SK-N-SH (cell line): ENCODE measurements at regions not wholly inside any gene's neighbourhood (a gene's known extent, or its start where the extent isn't known, plus 50 kb on each side); places are given as distances from the start of the nearest gene placed in this dataset.

ENCODE experiments used
- CTCF ChIA-PET: fragments of 300-600, 350-600 bp; formaldehyde crosslinking; extraction: SDS; loops from one replicate; lab custom pipeline; 2021; lab: Yijun Ruan, JAX
- POLR2A ChIA-PET: fragments of 350-600 bp; sonication (Branson Sonifier 250); formaldehyde crosslinking; extraction: SDS; loops from one replicate; lab custom pipeline; 2020; ENCODE audit warnings: antibody characterized with exemption, inconsistent platforms; lab: Yijun Ruan, JAX
- DNase-seq: peaks from one replicate; pipeline ENCODE4 v3.0.0; 2012
- H2AFZ ChIP-seq: fragments of 200-600 bp; sonication (generic); 2 replicates; pipeline ENCODE4 v1.8.1; 2016; ENCODE audit warnings: antibody characterized with exemption, mild to moderate bottlenecking, low read depth
- H3F3A ChIP-seq: fragments of 200-600 bp; sonication (generic); replicated peaks from 2 replicates; pipeline ENCODE3; 2016; ENCODE audit warnings: antibody characterized with exemption, mild to moderate bottlenecking; ENCODE audit not compliant: insufficient read depth
- H3K27ac ChIP-seq, 2 experiments: fragments of 200-500 bp in 1 of 2; fragments of 200-600 bp in 1 of 2; sonication (Bioruptor generic) in 1 of 2; sonication (generic), shearing (Covaris generic) in 1 of 2; 2 replicates each; pipeline versions ENCODE4 v1.5.1 to v1.6.1; 2014 to 2016; ENCODE audit warnings: low read depth in 2 of 2, inconsistent platforms in 1 of 2, low read length in 1 of 2, mild to moderate bottlenecking in 1 of 2, mixed read lengths in 1 of 2
- H3K27me3 ChIP-seq: fragments of 200-600 bp; sonication (generic), shearing (Covaris generic); 2 replicates; pipeline ENCODE4 v1.6.1; 2016; ENCODE audit warnings: mixed run types; ENCODE audit not compliant: insufficient read depth
- H3K36me3 ChIP-seq, 2 experiments: fragments of 200-500 bp in 1 of 2; fragments of 200-600 bp in 1 of 2; sonication (Bioruptor generic) in 1 of 2; sonication (generic) in 1 of 2; replicated peaks in 1 of 2; 2 replicates each; pipeline versions ENCODE3 to v1.5.1; 2014 to 2016; ENCODE audit warnings: low read length in 1 of 2, mild to moderate bottlenecking in 1 of 2; ENCODE audit not compliant: insufficient read depth in 2 of 2, control insufficient read depth in 1 of 2
- H3K4me1 ChIP-seq, 2 experiments: fragments of 200-500 bp in 1 of 2; fragments of 200-600 bp in 1 of 2; sonication (Bioruptor generic) in 1 of 2; sonication (generic), shearing (Covaris generic) in 1 of 2; 2 replicates each; pipeline versions ENCODE4 v1.5.1 to v1.6.1; 2014 to 2016; ENCODE audit warnings: low read depth in 1 of 2, low read length in 1 of 2, mixed run types in 1 of 2; ENCODE audit not compliant: insufficient read depth in 2 of 2, control insufficient read depth in 1 of 2
- H3K4me2 ChIP-seq: fragments of 200-600 bp; sonication (generic), shearing (Covaris generic); 2 replicates; pipeline ENCODE4 v1.6.1; 2017; ENCODE audit warnings: mixed run types
- H3K4me3 ChIP-seq, 2 experiments: fragments of 200-500 bp in 1 of 2; fragments of 200-600 bp in 1 of 2; sonication (Bioruptor generic) in 1 of 2; sonication (generic), shearing (Covaris generic) in 1 of 2; 2 replicates each; pipeline versions ENCODE4 v1.5.1 to v1.8.1; 2014 to 2016; ENCODE audit warnings: low read depth in 2 of 2, inconsistent platforms in 1 of 2, low read length in 1 of 2, mild to moderate bottlenecking in 1 of 2, mixed read lengths in 1 of 2, moderate library complexity in 1 of 2
- H3K79me2 ChIP-seq: fragments of 200-600 bp; sonication (generic); 2 replicates; pipeline ENCODE4 v1.8.1; 2017; ENCODE audit warnings: mild to moderate bottlenecking; ENCODE audit not compliant: insufficient read depth
- H3K9ac ChIP-seq: fragments of 200-600 bp; sonication (generic); 2 replicates; pipeline ENCODE4 v1.6.1; 2017; ENCODE audit warnings: mixed run types
- H3K9me2 ChIP-seq: fragments of 200-600 bp; sonication (generic); 2 replicates; pipeline ENCODE4 v1.6.1; 2017; ENCODE audit warnings: mixed run types
- H3K9me3 ChIP-seq: fragments of 200-600 bp; sonication (generic); 2 replicates; pipeline ENCODE4 v1.6.1; 2017; ENCODE audit warnings: mixed run types, mild to moderate bottlenecking, moderate library complexity
- H4K20me1 ChIP-seq: fragments of 200-600 bp; sonication (generic); 2 replicates; pipeline ENCODE4 v1.6.1; 2017; ENCODE audit warnings: mild to moderate bottlenecking, mixed run types; ENCODE audit not compliant: insufficient read depth
- CHD2 ChIP-seq: fragments of 150-350 bp; IDR thresholded peaks from 2 replicates; pipeline ENCODE4 v1.6.1; 2018; ENCODE audit warnings: low read length; ENCODE audit not compliant: partially characterized antibody
- EZH2phosphoT487 ChIP-seq: fragments of 200-600 bp; sonication (generic); IDR thresholded peaks from 2 replicates; pipeline ENCODE4 v1.6.1; 2017; ENCODE audit warnings: low read depth, mixed run types, mild to moderate bottlenecking, antibody characterized with exemption, moderate library complexity, borderline replicate concordance
- FOSL2 ChIP-seq: IDR thresholded peaks from 2 replicates; pipeline ENCODE4 v1.4.0; 2012; ENCODE audit warnings: low read depth, mild to moderate bottlenecking, moderate library complexity, borderline replicate concordance
- FOXJ3 ChIP-seq: sonication (generic); formaldehyde crosslinking; IDR thresholded peaks from 2 replicates; pipeline ENCODE4 v1.5.1; 2020; ENCODE audit warnings: mild to moderate bottlenecking, missing genetic modification reagents
- FOXM1 ChIP-seq: IDR thresholded peaks from 2 replicates; pipeline ENCODE4 v1.4.0; 2012; ENCODE audit warnings: low read depth, mild to moderate bottlenecking
- JUND ChIP-seq: IDR thresholded peaks from 2 replicates; pipeline ENCODE4 v1.4.0; 2012
- MEF2A ChIP-seq: IDR thresholded peaks from 2 replicates; pipeline ENCODE4 v1.4.0; 2012; ENCODE audit warnings: low read depth, borderline replicate concordance
- MXI1 ChIP-seq: IDR thresholded peaks from 2 replicates; pipeline ENCODE4 v1.6.1; 2012; ENCODE audit warnings: mild to moderate bottlenecking, low read depth, low read length, improper control_type of control experiment
- NFIC ChIP-seq: IDR thresholded peaks from 2 replicates; pipeline ENCODE4 v1.4.0; 2012; ENCODE audit warnings: borderline replicate concordance
- NRF1 ChIP-seq: IDR thresholded peaks from 2 replicates; pipeline ENCODE4 v1.6.1; 2012; ENCODE audit warnings: low read depth, mild to moderate bottlenecking, low read length
- RAD21 ChIP-seq: IDR thresholded peaks from 2 replicates; pipeline ENCODE4 v1.6.1; 2012; ENCODE audit warnings: mild to moderate bottlenecking, low read length
- RCOR1 ChIP-seq: fragments of 150-350 bp; IDR thresholded peaks from 2 replicates; pipeline ENCODE4 v1.6.1; 2017; ENCODE audit warnings: antibody characterized with exemption, low read length
- RXRA ChIP-seq: IDR thresholded peaks from 2 replicates; pipeline ENCODE4 v1.4.0; 2012; ENCODE audit warnings: low read depth, mild to moderate bottlenecking, borderline replicate concordance
- SMC3 ChIP-seq: IDR thresholded peaks from 2 replicates; pipeline ENCODE4 v1.6.1; 2012; ENCODE audit warnings: low read depth, low read length, improper control_type of control experiment
- TAF1 ChIP-seq: IDR thresholded peaks from 2 replicates; pipeline ENCODE4 v1.6.1; 2012; ENCODE audit warnings: low read depth, mild to moderate bottlenecking, low read length, moderate library complexity, borderline replicate concordance
- TEAD4 ChIP-seq: IDR thresholded peaks from 2 replicates; pipeline ENCODE4 v1.4.0; 2012; ENCODE audit warnings: mild to moderate bottlenecking, borderline replicate concordance; ENCODE audit not compliant: insufficient read depth
- YY1 ChIP-seq: IDR thresholded peaks from 2 replicates; pipeline ENCODE4 v1.4.0; 2012; ENCODE audit warnings: low read depth, mild to moderate bottlenecking
- WGBS: methylation state at CpG from one replicate; pipeline ENCODE4 v1.1.6; 2017; ENCODE audit warnings: low lambda C conversion rate; 5-methylcytosine and 5-hydroxymethylcytosine counted together
- TF ChIP-seq, protein P1 (sequence below): IDR thresholded peaks from 2 replicates; pipeline ENCODE4 v1.6.1; 2012; ENCODE audit warnings: mild to moderate bottlenecking, low read depth, low read length, moderate library complexity
- TF ChIP-seq, protein P2 (sequence below): fragments of 150-350 bp; IDR thresholded peaks from 2 replicates; pipeline ENCODE4 v1.6.1; 2016; ENCODE audit warnings: mild to moderate bottlenecking, low read depth, low read length
- TF ChIP-seq, protein P3 (sequence below): fragments of 200-600 bp; sonication (generic); IDR thresholded peaks from 2 replicates; pipeline ENCODE4 v1.6.1; 2017; ENCODE audit warnings: antibody characterized with exemption, mild to moderate bottlenecking, moderate library complexity
- TF ChIP-seq, protein P4 (sequence below): fragments of 150-350 bp; IDR thresholded peaks from 2 replicates; pipeline ENCODE4 v1.6.1; 2017; ENCODE audit warnings: antibody characterized with exemption, low read length, low read depth, borderline replicate concordance
- TF ChIP-seq, protein P5 (sequence below): IDR thresholded peaks from 2 replicates; pipeline ENCODE4; 2012

DNA sequence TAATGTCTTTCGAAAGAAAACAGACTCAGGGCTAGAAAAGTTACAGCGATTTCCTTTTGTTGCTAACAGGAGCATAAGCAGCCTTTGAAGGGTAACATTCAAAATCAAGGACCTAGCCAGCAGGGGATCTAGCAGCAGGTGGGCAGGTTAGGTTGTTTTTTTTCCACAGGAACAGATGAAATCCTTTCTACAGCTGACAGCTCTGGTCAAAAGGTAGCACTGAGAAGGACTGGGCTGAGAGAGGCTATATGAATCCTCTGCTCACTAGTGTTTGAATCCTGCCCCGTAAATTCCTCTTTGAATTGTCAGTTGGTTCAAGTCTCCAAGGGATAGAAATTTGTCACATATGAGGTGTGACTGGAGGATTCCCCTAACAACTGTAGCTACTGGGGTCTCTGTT lies 188.2 kb downstream of the SH2D1A start (continued):
- TF ChIP-seq, protein P1, sequence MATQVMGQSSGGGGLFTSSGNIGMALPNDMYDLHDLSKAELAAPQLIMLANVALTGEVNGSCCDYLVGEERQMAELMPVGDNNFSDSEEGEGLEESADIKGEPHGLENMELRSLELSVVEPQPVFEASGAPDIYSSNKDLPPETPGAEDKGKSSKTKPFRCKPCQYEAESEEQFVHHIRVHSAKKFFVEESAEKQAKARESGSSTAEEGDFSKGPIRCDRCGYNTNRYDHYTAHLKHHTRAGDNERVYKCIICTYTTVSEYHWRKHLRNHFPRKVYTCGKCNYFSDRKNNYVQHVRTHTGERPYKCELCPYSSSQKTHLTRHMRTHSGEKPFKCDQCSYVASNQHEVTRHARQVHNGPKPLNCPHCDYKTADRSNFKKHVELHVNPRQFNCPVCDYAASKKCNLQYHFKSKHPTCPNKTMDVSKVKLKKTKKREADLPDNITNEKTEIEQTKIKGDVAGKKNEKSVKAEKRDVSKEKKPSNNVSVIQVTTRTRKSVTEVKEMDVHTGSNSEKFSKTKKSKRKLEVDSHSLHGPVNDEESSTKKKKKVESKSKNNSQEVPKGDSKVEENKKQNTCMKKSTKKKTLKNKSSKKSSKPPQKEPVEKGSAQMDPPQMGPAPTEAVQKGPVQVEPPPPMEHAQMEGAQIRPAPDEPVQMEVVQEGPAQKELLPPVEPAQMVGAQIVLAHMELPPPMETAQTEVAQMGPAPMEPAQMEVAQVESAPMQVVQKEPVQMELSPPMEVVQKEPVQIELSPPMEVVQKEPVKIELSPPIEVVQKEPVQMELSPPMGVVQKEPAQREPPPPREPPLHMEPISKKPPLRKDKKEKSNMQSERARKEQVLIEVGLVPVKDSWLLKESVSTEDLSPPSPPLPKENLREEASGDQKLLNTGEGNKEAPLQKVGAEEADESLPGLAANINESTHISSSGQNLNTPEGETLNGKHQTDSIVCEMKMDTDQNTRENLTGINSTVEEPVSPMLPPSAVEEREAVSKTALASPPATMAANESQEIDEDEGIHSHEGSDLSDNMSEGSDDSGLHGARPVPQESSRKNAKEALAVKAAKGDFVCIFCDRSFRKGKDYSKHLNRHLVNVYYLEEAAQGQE = no peak
- no peak for TF ChIP-seq FOXM1
- no peak for TF ChIP-seq JUND
- TF ChIP-seq TAF1 = no peak
- no peak for TF ChIP-seq FOSL2
- no peak for TF ChIP-seq CHD2
- TF ChIP-seq YY1 = no peak
- TF ChIP-seq NFIC = no peak

DNA sequence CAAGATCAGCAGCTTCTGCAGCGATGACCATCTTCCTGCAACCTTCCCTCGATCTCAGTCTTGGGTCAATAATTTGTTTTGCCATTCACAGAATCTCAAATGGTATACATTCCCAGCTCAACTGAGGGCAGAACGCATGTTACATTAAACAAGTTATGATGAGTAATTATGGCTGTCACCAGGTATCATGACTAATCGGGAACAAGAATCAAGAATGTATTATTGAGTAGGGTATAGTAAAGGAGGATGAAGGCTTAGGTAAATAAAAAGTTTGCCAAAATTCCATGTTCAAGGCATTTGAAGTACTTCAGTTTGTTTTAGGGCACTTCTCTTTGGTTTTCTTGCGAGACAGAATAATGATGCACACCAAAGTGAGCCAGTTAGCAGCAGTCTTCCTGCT lies 194.1 kb downstream of the SH2D1A start:
- Histone ChIP-seq H3K4me2 (no peak overlapping the region), H3K27me3 (no peaks in the 10 kb centered on the region), H3K9me2 (no peaks in the 10 kb centered on the region), H3K79me2 (no peaks in the 10 kb centered on the region), H2AFZ (no peak overlapping the region), H3K4me1 (no peaks in the 10 kb centered on the region), H4K20me1 (no peaks in the 10 kb centered on the region), H3K9me3 (no peaks in the 10 kb centered on the region), H3K36me3 (no peaks in the 10 kb centered on the region), H3K9ac (no peak overlapping the region), H3F3A (no peaks in the 10 kb centered on the region), H3K27ac (no peak overlapping the region), H3K4me3 (no peak overlapping the region)
- ChIA-PET CTCF (interaction anchor here (1.2 kb wide), 1 partner anchor 10 kb away, joined by 3 read pairs; no protein-coding TSS in a partner anchor), POLR2A (no interaction called here)
- TF ChIP-seq MXI1 (no peak), FOSL2 (no peak), RCOR1 (no peak), SMC3 (no peak), JUND (no peak), TEAD4 (no peak), NFIC (no peak), FOXM1 (no peak), RAD21 (no peak), NRF1 (no peak), RXRA (no peak), MEF2A (no peak), CHD2 (no peak), FOXJ3 (no peak), EZH2phosphoT487 (no peak)
- TF ChIP-seq, protein P2, sequence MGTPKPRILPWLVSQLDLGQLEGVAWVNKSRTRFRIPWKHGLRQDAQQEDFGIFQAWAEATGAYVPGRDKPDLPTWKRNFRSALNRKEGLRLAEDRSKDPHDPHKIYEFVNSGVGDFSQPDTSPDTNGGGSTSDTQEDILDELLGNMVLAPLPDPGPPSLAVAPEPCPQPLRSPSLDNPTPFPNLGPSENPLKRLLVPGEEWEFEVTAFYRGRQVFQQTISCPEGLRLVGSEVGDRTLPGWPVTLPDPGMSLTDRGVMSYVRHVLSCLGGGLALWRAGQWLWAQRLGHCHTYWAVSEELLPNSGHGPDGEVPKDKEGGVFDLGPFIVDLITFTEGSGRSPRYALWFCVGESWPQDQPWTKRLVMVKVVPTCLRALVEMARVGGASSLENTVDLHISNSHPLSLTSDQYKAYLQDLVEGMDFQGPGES = no peak
- TF ChIP-seq, protein P3, sequence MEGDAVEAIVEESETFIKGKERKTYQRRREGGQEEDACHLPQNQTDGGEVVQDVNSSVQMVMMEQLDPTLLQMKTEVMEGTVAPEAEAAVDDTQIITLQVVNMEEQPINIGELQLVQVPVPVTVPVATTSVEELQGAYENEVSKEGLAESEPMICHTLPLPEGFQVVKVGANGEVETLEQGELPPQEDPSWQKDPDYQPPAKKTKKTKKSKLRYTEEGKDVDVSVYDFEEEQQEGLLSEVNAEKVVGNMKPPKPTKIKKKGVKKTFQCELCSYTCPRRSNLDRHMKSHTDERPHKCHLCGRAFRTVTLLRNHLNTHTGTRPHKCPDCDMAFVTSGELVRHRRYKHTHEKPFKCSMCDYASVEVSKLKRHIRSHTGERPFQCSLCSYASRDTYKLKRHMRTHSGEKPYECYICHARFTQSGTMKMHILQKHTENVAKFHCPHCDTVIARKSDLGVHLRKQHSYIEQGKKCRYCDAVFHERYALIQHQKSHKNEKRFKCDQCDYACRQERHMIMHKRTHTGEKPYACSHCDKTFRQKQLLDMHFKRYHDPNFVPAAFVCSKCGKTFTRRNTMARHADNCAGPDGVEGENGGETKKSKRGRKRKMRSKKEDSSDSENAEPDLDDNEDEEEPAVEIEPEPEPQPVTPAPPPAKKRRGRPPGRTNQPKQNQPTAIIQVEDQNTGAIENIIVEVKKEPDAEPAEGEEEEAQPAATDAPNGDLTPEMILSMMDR = no peak
- TF ChIP-seq, protein P4, sequence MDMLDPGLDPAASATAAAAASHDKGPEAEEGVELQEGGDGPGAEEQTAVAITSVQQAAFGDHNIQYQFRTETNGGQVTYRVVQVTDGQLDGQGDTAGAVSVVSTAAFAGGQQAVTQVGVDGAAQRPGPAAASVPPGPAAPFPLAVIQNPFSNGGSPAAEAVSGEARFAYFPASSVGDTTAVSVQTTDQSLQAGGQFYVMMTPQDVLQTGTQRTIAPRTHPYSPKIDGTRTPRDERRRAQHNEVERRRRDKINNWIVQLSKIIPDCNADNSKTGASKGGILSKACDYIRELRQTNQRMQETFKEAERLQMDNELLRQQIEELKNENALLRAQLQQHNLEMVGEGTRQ = no peak
- TF ChIP-seq, protein P5, sequence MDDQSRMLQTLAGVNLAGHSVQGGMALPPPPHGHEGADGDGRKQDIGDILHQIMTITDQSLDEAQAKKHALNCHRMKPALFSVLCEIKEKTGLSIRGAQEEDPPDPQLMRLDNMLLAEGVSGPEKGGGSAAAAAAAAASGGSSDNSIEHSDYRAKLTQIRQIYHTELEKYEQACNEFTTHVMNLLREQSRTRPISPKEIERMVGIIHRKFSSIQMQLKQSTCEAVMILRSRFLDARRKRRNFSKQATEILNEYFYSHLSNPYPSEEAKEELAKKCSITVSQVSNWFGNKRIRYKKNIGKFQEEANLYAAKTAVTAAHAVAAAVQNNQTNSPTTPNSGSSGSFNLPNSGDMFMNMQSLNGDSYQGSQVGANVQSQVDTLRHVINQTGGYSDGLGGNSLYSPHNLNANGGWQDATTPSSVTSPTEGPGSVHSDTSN = no peak
- WGBS = 25% methylated on average over 5 of the region's 5 CpGs
- DNase-seq = no peak
